Uterus (tissue), 2 donors: ENCODE measurements at regions not wholly inside any gene's neighbourhood (a gene's known extent, or its start where the extent isn't known, plus 50 kb on each side); places are given as distances from the start of the nearest gene placed in this dataset.

Experiments used
- POLR2A ChIP-seq, 2 donors: fragments of 450-650 bp; IDR thresholded peaks; one replicate each; pipeline ENCODE4 v1.6.1; 2016; ENCODE audit warnings: antibody characterized with exemption in 2 of 2, mild to moderate bottlenecking in 1 of 2, moderate library complexity in 1 of 2
- TF ChIP-seq, protein P1 (sequence below), 4 experiments: fragments of 200-600 bp in 2 of 4; fragments of 450-650 bp in 2 of 4; sonication (generic) in 2 of 4; IDR thresholded peaks; one replicate each; pipeline ENCODE4 v1.5.1; 2016 to 2019; ENCODE audit warnings: antibody characterized with exemption in 4 of 4, mild to moderate bottlenecking in 2 of 4, moderate library complexity in 1 of 4

DNA sequence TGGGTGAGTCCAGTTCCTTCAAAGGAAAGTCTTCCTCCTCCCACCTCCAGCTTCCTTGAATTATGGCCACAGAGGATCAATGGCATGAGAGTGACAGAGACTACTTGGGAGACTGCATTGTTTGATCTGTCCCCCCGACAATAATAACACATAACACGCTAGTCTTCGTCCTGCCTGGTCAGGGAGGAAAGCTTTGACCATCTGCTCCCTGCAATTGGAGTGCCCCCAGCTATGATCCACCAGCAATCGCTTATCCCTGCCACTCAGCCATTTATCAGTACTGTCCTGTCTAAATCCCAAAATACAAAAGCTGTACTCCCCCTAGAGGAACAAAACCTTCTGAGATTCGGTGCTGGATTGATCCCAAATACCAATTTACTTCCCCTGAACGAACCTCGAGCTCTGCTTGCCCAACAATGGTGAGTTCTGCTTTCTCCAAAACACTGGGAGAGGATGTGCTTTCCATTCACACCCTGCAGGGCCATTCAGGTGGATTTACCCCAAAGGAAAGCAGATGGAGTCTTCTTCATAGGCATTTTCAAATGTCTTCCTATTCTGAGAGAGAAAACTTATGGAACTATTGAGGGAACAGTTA, 466.7 kb downstream of the TSHZ3 start:
- TF ChIP-seq, protein P1, sequence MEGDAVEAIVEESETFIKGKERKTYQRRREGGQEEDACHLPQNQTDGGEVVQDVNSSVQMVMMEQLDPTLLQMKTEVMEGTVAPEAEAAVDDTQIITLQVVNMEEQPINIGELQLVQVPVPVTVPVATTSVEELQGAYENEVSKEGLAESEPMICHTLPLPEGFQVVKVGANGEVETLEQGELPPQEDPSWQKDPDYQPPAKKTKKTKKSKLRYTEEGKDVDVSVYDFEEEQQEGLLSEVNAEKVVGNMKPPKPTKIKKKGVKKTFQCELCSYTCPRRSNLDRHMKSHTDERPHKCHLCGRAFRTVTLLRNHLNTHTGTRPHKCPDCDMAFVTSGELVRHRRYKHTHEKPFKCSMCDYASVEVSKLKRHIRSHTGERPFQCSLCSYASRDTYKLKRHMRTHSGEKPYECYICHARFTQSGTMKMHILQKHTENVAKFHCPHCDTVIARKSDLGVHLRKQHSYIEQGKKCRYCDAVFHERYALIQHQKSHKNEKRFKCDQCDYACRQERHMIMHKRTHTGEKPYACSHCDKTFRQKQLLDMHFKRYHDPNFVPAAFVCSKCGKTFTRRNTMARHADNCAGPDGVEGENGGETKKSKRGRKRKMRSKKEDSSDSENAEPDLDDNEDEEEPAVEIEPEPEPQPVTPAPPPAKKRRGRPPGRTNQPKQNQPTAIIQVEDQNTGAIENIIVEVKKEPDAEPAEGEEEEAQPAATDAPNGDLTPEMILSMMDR (IDR thresholded peaks at IDR 0.05), result no peak
- no peak for TF ChIP-seq POLR2A (IDR thresholded peaks at IDR 0.05)
